NB4 (cell line): ENCODE measurements at regions not wholly inside any gene's neighbourhood (a gene's known extent, or its start where the extent isn't known, plus 50 kb on each side); places are given as distances from the start of the nearest gene placed in this dataset.
A peak's percentile ranks its signal among the peaks of the same experiment; 100 is the strongest.

ENCODE experiments used
- DNase-seq: peaks from one replicate; pipeline ENCODE4 v3.0.0; 2010; ENCODE audit warnings: low read depth
- H3K4me3 ChIP-seq: one replicate; pipeline ENCODE4 v1.5.1; 2011; ENCODE audit warnings: mild to moderate bottlenecking, low read depth, low read length, moderate library complexity
- CTCF ChIP-seq: IDR thresholded peaks from one replicate; pipeline ENCODE4 v1.5.1; 2012; ENCODE audit warnings: low read depth, low read length
- MAX ChIP-seq: IDR thresholded peaks from 2 replicates; pipeline ENCODE4 v1.6.1; 2011; ENCODE audit warnings: low read depth, low read length
- MYC ChIP-seq: IDR thresholded peaks from 2 replicates; pipeline ENCODE4 v1.6.1; 2011; ENCODE audit warnings: low read depth, low read length
- POLR2A ChIP-seq: IDR thresholded peaks from 2 replicates; pipeline ENCODE4 v1.6.1; 2011; ENCODE audit warnings: mild to moderate bottlenecking; ENCODE audit not compliant: insufficient read length; ENCODE audit errors: extremely low read depth

- no peak for DNase-seq
- no peak overlapping the region for H3K4me3 ChIP-seq
- TF ChIP-seq CTCF (no peak), MYC (no peak), MAX (no peak), POLR2A (no peak)
Measured at GRCh38 chr2:239778042-239778851, 246.9 kb downstream of the NDUFA10 start.

- H3K4me3 ChIP-seq = no peak overlapping the region
- DNase-seq = no peak
- TF ChIP-seq MYC (no peak), MAX (no peak), CTCF (no peak)
Measured at GRCh38 chr2:239777219-239777618, 247.9 kb downstream of the NDUFA10 start.

GRCh38 chr2:239776436-239777005, 248.6 kb downstream of the NDUFA10 start:
- H3K4me3 ChIP-seq = no peak overlapping the region
- DNase-seq = no peak
- TF ChIP-seq POLR2A = no peak
- TF ChIP-seq CTCF = no peak
- TF ChIP-seq MAX = no peak
- TF ChIP-seq MYC = no peak

- H3K4me3 ChIP-seq = peak overlapping the region; percentile 22
- peak; percentile 89 for DNase-seq
- TF ChIP-seq MAX = peak; percentile 68; the same call in 1 of the 2 replicates
- TF ChIP-seq MYC = no peak
- TF ChIP-seq CTCF = peak; percentile 25
Measured at GRCh38 chr2:239775623-239776435, 249.3 kb downstream of the NDUFA10 start.

- DNase-seq = no peak
- no peak for TF ChIP-seq MAX
- no peak for TF ChIP-seq POLR2A
- TF ChIP-seq CTCF = no peak
- TF ChIP-seq MYC = no peak
- peak overlapping the region; percentile 22 for H3K4me3 ChIP-seq
Measured at GRCh38 chr2:239774933-239775622, 250.1 kb downstream of the NDUFA10 start.
